ENCODE measurements at regions not wholly inside any gene's neighbourhood (a gene's known extent, or its start where the extent isn't known, plus 50 kb on each side); places are given as distances from the start of the nearest gene placed in this dataset.

- Histone ChIP-seq H3K4me3 (replicated peaks; ENCODE audit: low read depth, low read length) (no peak overlapping the region), H3K36me3 (ENCODE audit: control insufficient read depth, insufficient read depth, low read length) (peaks cover 45% of the 10 kb centered on the region), H3K27me3 (replicated peaks; ENCODE audit: control insufficient read depth, insufficient read depth, low read length) (no peaks in the 10 kb centered on the region)
- TF ChIP-seq CTCF (IDR thresholded peaks at IDR 0.05; ENCODE audit: insufficient read depth, low read length, poor library complexity, severe bottlenecking), result no peak
- DNase-seq (ENCODE audit: extremely low read depth, insufficient read length), result no peak
These were observed 343.3 kb downstream of the SEC14L1 start for GRCh38 chr17:77484111-77484510.

GRCh38 chr17:77485089-77485833, 344.5 kb downstream of the SEC14L1 start:
- Histone ChIP-seq H3K4me3 (replicated peaks; ENCODE audit: low read depth, low read length) (no peak overlapping the region), H3K36me3 (ENCODE audit: control insufficient read depth, insufficient read depth, low read length) (peaks cover 51% of the 10 kb centered on the region), H3K27me3 (replicated peaks; ENCODE audit: control insufficient read depth, insufficient read depth, low read length) (no peaks in the 10 kb centered on the region)
- TF ChIP-seq CTCF (IDR thresholded peaks at IDR 0.05; ENCODE audit: insufficient read depth, low read length, poor library complexity, severe bottlenecking), result no peak
- DNase-seq (ENCODE audit: extremely low read depth, insufficient read length), result no peak

GRCh38 chr17:77487211-77487629, 346.5 kb downstream of the SEC14L1 start:
- no peak for TF ChIP-seq CTCF (IDR thresholded peaks at IDR 0.05; ENCODE audit: insufficient read depth, low read length, poor library complexity, severe bottlenecking)
- peaks cover 57% of the 10 kb centered on the region for H3K36me3 ChIP-seq (ENCODE audit: control insufficient read depth, insufficient read depth, low read length)
- H3K4me3 ChIP-seq (replicated peaks; ENCODE audit: low read depth, low read length), result no peak overlapping the region
- DNase-seq (ENCODE audit: extremely low read depth, insufficient read length), result no peak
- H3K27me3 ChIP-seq (replicated peaks; ENCODE audit: control insufficient read depth, insufficient read depth, low read length), result no peaks in the 10 kb centered on the region

- Histone ChIP-seq H3K27me3 (replicated peaks; ENCODE audit: control insufficient read depth, insufficient read depth, low read length) (no peaks in the 10 kb centered on the region), H3K36me3 (ENCODE audit: control insufficient read depth, insufficient read depth, low read length) (peaks cover 57% of the 10 kb centered on the region), H3K4me3 (replicated peaks; ENCODE audit: low read depth, low read length) (no peak overlapping the region)
- no peak for TF ChIP-seq CTCF (IDR thresholded peaks at IDR 0.05; ENCODE audit: insufficient read depth, low read length, poor library complexity, severe bottlenecking)
- DNase-seq (ENCODE audit: extremely low read depth, insufficient read length), result no peak
These were observed 347.1 kb downstream of the SEC14L1 start for GRCh38 chr17:77487677-77488530.

GRCh38 chr17:77488531-77489238, 347.9 kb downstream of the SEC14L1 start:
- peak; percentile 6 for DNase-seq (ENCODE audit: extremely low read depth, insufficient read length)
- TF ChIP-seq CTCF (IDR thresholded peaks at IDR 0.05; ENCODE audit: insufficient read depth, low read length, poor library complexity, severe bottlenecking), result no peak
- H3K36me3 ChIP-seq (ENCODE audit: control insufficient read depth, insufficient read depth, low read length), result peaks cover 56% of the 10 kb centered on the region

More at GRCh38 chr17:77488531-77489238, 347.9 kb downstream of the SEC14L1 start:
- no peak overlapping the region for H3K4me3 ChIP-seq (replicated peaks; ENCODE audit: low read depth, low read length)
- H3K27me3 ChIP-seq (replicated peaks; ENCODE audit: control insufficient read depth, insufficient read depth, low read length), result no peaks in the 10 kb centered on the region

Measured in GM06990 (cell line).